CD4-positive, alpha-beta T cell treated with Interleukin-10 for 1 hour (primary cell): ENCODE measurements at regions not wholly inside any gene's neighbourhood (a gene's known extent, or its start where the extent isn't known, plus 50 kb on each side); places are given as distances from the start of the nearest gene placed in this dataset.
"Not testable (repeated sequence)": the region's sequence is repeated elsewhere in the genome, so short reads cannot be mapped to it uniquely, and the experiment has no call there.

ENCODE experiments used
- DNase-seq: peaks from one replicate; pipeline ENCODE4 v3.0.0-alpha.2; 2020

- no peak for DNase-seq
These were observed 335.3 kb downstream of the CNTNAP4 start for GRCh38 chr16:76612497-76612896.

- DNase-seq: no peak
These were observed 337.1 kb downstream of the CNTNAP4 start for GRCh38 chr16:76614269-76614668.

DNA sequence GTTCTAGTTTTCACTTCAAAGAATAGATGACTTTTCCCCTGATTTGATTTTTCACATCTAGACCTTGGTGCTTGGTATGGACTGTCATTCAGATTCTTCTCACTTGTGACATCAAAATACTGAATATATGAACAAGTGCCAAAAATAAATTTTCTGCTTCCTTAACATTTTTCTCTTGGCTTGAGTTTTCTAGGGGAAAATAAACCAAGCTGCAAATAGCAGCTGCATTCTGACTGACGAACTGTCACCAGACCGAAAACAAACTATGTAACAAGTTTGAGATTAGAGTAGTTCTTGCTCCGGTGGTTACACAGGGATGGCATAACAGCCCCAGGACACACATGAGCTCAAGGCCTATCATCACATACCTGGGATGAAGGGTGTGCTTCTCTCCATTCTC is 345.7 kb downstream of the CNTNAP4 start:
- DNase-seq: no peak

DNA sequence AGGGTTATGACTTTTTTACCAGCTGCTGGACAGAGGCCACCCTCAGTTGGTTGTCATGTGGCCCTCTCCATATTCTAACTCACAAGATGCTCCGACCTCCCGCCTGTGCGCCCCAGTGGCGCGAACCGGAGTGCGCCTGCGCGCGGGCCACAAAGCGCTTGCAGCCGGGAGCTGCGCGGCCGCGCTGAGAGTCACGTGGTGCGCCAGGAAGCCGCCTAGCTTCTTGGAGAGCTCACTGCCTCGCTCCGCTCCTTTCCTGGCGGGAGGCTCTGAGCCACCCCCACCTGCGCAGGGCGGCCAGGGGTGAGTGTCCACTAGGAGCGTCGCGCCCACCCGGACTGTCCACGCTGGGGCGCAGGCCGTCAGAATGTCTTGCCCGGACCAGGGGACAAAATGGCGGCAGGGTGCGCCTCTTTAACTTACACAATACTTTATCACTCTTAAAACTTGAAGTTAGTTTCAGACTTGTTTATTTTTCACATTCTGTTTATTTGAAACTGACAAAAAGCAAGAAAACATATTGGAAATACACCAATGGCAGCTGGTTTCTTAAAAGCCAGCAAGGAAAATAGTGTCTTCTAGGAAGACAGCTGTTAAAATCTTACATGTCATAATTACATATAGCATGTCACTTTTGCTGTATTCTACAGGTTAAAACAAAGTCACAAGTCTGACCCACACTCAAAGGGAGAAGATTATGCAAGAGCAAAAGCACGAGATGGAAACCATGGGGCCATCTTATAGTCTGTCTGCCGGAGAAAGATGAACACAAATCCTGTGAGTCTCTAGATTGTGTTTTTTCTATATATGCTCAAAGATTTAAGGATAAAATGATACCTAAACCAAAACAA is 357.9 kb downstream of the CNTNAP4 start:
- DNase-seq: peak; percentile 22

DNA sequence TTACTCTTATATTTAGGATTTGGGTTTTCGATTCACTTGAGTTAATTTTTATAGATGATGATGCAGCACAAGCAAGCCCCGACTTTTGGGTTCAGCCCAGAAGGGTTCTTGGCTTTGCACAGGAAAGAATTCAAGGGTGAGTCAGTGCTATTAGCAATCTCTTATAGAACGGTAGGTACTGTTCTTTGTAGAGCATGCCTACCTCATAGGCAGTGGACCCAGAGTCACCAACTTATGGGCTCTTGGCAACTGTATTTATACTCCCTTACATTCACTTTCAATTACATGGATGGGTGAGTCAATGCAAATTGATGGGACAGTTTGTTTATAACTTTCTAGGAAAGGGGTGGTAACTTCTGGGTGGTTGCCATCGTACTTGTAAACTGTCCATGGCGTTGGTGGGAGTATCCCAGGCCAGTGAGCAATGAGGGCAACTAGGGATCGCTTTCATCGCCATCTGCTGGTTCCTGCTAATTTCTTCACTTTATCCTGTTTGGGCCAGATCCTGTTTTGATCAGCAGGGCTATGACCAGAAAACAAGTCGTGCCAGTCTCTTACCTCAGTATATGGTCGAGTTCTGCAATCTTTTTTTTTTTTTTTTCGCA is 362.6 kb downstream of the CNTNAP4 start:
- DNase-seq: no peak

- no peak for DNase-seq
These were observed 373.4 kb downstream of the CNTNAP4 start for GRCh38 chr16:76650582-76650981.

DNA sequence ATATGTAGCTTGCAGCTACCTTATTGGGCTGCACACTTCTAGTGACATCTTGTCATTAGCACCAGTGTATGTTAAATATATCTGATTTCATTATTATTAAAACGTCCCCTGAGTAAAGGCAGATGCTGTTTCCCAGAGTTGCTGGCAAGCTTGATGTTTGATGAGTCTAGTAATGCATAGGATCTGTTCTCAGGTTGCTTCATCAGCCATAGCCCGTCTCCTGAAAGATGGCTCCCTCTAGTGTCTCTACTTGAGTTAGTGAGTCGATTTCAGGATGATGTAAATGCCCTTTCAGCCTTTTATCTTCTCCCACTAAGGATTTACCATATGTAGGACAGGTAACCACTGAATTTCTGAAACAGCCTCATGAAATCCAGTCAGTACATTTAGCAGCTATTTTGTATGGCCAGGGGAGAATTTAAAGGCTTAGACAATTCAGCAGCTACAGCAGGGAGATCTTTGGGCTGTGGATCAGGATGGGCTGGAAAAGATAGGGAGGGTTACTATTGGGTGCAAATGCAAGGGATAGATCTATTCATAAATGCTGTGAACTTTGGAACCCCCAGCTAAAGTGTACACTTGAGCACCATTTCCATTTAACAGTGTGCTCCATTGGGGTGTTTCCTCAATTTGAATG is 376.3 kb downstream of the CNTNAP4 start:
- no peak for DNase-seq

- DNase-seq: no peak
These were observed 377.1 kb downstream of the CNTNAP4 start for GRCh38 chr16:76654088-76654820.

- no peak for DNase-seq
These were observed 379.8 kb downstream of the CNTNAP4 start for GRCh38 chr16:76656994-76657393.

- DNase-seq: no peak
These were observed 384.6 kb downstream of the CNTNAP4 start for GRCh38 chr16:76661691-76662235.

DNA sequence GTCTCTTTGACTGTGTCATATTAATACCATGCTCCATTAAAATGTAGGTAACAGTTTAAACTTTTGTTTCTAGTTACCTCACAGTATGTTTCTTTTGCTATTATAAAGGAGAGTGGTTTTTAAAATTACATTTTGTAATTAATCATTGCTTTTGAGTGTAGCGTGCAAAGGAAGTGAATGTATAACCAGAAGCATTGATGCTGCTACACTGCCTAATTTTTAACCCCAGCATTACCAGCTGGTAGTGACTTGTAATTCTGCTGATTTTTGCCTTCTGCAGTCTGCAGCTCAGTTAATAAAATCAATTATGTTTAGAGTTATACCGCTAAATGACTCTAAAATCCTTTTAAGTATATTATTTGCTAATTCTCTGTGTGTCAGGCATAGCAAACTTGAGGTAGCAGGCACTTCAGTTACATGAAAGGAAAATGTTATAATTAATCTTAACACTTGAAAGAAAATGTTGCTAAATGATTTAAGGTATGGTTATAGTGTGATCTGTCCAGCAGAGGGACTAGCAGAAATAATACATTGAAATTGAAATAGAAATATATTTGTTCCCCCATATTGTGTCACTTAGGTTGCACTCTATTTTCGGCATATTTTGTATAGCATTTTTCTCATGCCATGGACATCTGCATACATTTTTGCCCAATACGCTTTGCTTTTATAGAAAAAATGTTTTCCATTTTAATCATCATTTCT is 388.5 kb downstream of the CNTNAP4 start:
- no peak for DNase-seq

DNA sequence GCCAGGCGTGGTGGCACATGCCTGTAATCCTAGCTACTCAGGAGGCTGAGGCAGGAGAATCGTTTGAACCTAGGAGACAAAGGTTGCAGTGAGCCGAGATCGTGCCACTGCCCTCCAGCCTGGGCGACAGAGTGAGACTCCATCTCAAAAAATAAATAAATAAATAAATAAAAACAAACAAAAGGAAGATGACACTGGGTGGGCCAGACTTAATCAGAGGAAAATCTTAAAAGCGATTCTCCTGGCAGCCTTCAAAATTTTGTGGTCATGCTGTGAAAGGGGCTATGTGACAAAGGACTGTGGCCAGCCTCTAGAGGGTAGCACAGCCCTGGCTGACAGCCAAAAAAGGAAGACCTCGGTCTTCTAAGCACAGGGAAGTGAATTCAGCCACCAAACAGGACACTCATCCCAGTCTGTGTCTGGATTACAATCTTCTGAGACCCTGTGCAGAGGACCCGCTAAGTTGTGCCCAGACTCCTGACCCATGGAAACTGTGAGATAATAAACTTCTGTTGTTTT is 391.1 kb downstream of the CNTNAP4 start:
- no peak for DNase-seq

DNA sequence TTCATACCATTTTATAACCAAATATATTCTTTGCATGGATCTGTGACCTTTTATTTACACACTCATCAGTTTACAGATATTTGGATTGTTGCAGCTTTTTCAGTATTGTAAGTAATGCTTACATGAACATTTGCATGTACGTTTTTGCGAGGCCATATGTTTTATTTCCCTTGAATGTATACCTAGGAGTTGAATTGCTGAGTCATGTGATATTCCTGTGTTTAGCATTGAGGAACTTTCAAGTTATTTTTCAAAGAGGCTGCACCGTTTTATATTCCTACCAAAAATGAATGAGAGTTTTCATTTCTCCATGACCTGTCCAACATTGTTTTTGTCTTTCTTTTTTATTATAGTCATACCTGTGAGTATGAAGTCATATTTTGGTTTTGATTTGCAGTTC is 392.1 kb downstream of the CNTNAP4 start:
- no peak for DNase-seq

DNA sequence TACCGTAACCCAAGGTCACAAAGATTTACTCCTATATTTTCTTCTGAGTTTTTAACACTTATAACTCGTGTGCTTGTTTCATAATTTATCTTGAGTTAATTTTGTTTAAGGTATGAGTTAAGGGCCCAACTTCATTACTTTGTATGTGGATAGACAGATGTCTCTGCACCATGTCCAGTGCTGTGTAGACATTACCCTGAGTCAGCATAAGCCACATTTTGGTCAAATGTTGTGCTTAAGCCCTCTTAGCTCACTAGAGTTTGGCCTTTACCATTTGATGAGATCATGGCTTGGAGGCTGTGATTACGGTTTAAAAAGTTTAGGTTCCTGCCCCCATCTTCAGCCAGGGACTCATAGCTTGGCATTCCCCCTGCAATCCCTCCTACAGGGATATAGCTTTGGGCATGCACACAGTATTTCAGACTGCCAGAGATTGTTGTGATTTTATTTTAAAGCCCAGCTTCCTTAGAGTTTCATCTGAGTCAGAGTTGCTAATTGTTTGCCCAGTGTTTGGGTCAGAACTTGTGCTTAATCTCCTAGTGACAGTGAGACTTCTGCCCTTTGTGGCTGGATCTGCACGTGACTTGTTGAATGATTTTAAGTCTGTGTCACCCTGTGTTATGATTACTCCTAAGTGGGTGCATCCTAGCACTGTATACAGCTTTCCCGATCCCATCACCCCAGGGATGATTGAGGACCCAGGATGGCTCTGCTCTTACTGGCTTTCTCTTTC is 393.1 kb downstream of the CNTNAP4 start:
- DNase-seq: no peak

DNA sequence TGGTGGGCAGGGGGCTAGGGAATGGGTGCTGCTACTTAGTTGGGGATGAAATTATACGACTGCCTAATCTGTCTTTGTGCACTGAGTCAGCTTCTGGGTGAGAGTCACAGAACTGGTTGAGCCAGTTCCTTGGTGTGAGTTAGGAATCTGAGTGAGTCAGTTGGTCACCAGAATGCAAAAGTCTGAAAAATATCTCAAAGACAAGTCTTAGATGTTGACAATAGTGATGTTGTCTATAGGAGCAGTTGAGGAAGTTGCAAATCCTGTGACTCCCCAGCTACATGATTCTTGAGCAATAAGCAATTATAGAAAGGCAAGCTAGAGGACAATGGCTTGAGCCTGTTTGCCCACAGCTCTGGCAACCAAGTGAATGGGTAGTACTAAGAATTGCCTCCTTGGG is 399.2 kb downstream of the CNTNAP4 start:
- DNase-seq: no peak

- DNase-seq: no peak
These were observed 404.1 kb downstream of the CNTNAP4 start for GRCh38 chr16:76681296-76681695.

GRCh38 chr16:76683051-76683450 is 405.9 kb downstream of the CNTNAP4 start:
- no peak for DNase-seq

DNA sequence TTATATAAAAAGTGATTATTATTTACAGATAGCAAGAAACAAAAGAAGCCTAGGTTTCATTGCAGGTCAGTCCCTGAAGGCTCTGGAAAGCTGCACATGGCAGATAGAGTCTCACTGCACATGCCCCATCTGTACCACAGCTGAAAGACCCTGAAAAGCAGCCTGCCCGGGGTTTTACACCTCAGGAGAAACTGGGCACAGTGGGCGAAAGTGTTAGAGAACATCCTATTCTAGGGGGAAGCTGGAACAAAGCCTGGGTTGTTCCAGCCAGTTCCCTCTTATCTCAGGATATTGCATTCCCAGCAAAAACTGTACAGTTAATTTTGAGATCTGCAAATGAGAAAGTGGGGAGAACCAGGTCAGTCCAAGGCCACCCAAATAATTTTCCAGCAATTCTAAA is 419.7 kb downstream of the CNTNAP4 start:
- no peak for DNase-seq

DNA sequence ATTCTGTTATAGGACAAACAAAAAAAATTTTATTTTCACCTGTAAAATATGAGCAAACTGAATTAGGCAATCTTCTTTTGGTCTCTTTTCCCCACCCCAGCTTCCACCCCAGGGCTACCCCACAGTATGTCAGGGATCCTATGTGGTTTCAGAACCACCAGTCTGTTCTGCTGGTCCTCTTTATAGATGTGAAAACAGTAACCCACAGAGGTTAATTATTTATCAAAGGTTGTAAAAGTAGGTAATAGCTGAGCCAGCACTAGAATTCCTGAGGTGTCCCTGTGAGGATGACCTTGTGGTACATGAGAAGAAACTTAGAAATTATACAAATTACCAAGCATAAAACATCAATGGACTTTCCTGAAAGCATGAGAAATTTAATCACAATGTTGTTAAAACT is 428.7 kb downstream of the CNTNAP4 start:
- no peak for DNase-seq

GRCh38 chr16:76713191-76713590 is 436.0 kb downstream of the CNTNAP4 start:
- DNase-seq: no peak

- DNase-seq: not testable (repeated sequence)
These were observed 439.1 kb downstream of the CNTNAP4 start for GRCh38 chr16:76716251-76716650.
